Smooth muscle cell (in vitro differentiated cells): ENCODE measurements at regions not wholly inside any gene's neighbourhood (a gene's known extent, or its start where the extent isn't known, plus 50 kb on each side); places are given as distances from the start of the nearest gene placed in this dataset.

Experiments
- DNase-seq: peaks from one replicate; lab custom pipeline; 2025; ENCODE audit not compliant: unreplicated experiment; lab: John Stamatoyannopoulos, UW
- H2AFZ ChIP-seq: fragments of 200-600 bp; sonication (generic); 2 replicates; pipeline ENCODE4 v1.6.0; 2016; ENCODE audit warnings: antibody characterized with exemption, low read depth, mild to moderate bottlenecking
- H3F3A ChIP-seq: fragments of 200-600 bp; sonication (generic); 2 replicates; pipeline ENCODE4 v1.6.0; 2017; ENCODE audit warnings: antibody characterized with exemption, low read depth
- H3K27ac ChIP-seq: fragments of 200-600 bp; sonication (generic); 2 replicates; pipeline ENCODE4 v1.5.1; 2016; ENCODE audit warnings: low read depth, mild to moderate bottlenecking
- H3K27me3 ChIP-seq: fragments of 200-600 bp; sonication (generic); 2 replicates; pipeline ENCODE4 v1.6.1; 2016; ENCODE audit warnings: low read depth, mild to moderate bottlenecking
- H3K36me3 ChIP-seq: fragments of 200-600 bp; sonication (generic); 2 replicates; pipeline ENCODE4 v1.5.1; 2016; ENCODE audit warnings: low read depth
- H3K4me1 ChIP-seq: fragments of 200-600 bp; sonication (generic); 2 replicates; pipeline ENCODE4 v1.5.1; 2016; ENCODE audit warnings: low read depth
- H3K4me2 ChIP-seq: fragments of 200-600 bp; sonication (generic); 2 replicates; pipeline ENCODE4 v1.6.0; 2016; ENCODE audit warnings: mild to moderate bottlenecking
- H3K4me3 ChIP-seq: fragments of 200-600 bp; sonication (generic); 2 replicates; pipeline ENCODE4 v1.5.1; 2016; ENCODE audit warnings: mild to moderate bottlenecking
- H3K79me2 ChIP-seq: fragments of 200-600 bp; sonication (generic); 2 replicates; pipeline ENCODE4 v1.6.0; 2016; ENCODE audit warnings: low read depth, mild to moderate bottlenecking
- H3K9ac ChIP-seq: fragments of 200-600 bp; sonication (generic); 2 replicates; pipeline ENCODE4 v1.6.0; 2016; ENCODE audit warnings: low read depth
- H3K9me3 ChIP-seq: fragments of 200-600 bp; sonication (generic); replicated peaks from 2 replicates; pipeline ENCODE4 v1.5.1; 2016; ENCODE audit warnings: low read depth
- H4K20me1 ChIP-seq: fragments of 200-600 bp; sonication (generic); 2 replicates; pipeline ENCODE4 v1.6.0; 2016; ENCODE audit warnings: low read depth
- CTCF ChIP-seq: fragments of 200-600 bp; sonication (generic); IDR thresholded peaks from 2 replicates; pipeline ENCODE4 v1.5.1; 2017; ENCODE audit warnings: borderline replicate concordance, mild to moderate bottlenecking, antibody characterized with exemption; ENCODE audit not compliant: insufficient read depth, poor library complexity, severe bottlenecking
- WGBS: methylation state at CpG from one replicate; pipeline ENCODE4 v1.1.7; 2016; ENCODE audit warnings: low lambda C conversion rate; 5-methylcytosine and 5-hydroxymethylcytosine counted together

- Histone ChIP-seq H3K4me2 (no peak overlapping the region), H3K9me3 (no peaks in the 10 kb centered on the region), H2AFZ (no peak overlapping the region), H3K27me3 (no peaks in the 10 kb centered on the region), H3K4me3 (no peak overlapping the region), H3K27ac (no peak overlapping the region), H3F3A (no peaks in the 10 kb centered on the region), H3K36me3 (no peaks in the 10 kb centered on the region), H3K79me2 (no peaks in the 10 kb centered on the region), H3K9ac (no peak overlapping the region), H4K20me1 (no peaks in the 10 kb centered on the region), H3K4me1 (no peaks in the 10 kb centered on the region)
- no peak for DNase-seq
- no peak for TF ChIP-seq CTCF
- WGBS, result 54% methylated on average over 5 of the region's 5 CpGs
These were observed 486.1 kb upstream of the COBL start for GRCh38 chr7:51802718-51803117.

- DNase-seq, result no peak
- H3K36me3 ChIP-seq, result no peaks in the 10 kb centered on the region
- 93% methylated on average over 1 of the region's 1 CpG for WGBS
These were observed 480.8 kb upstream of the COBL start for GRCh38 chr7:51797371-51797770.

GRCh38 chr7:51792796-51793195 lies 476.2 kb upstream of the COBL start:
- Histone ChIP-seq H3K79me2 (no peaks in the 10 kb centered on the region), H3K4me1 (no peaks in the 10 kb centered on the region), H3K9ac (no peak overlapping the region), H3K36me3 (no peaks in the 10 kb centered on the region), H2AFZ (no peak overlapping the region), H3K4me3 (no peak overlapping the region), H3K9me3 (no peaks in the 10 kb centered on the region), H3K4me2 (no peak overlapping the region), H4K20me1 (no peaks in the 10 kb centered on the region), H3K27me3 (no peaks in the 10 kb centered on the region), H3K27ac (no peak overlapping the region), H3F3A (no peaks in the 10 kb centered on the region)
- no peak for TF ChIP-seq CTCF
- WGBS, result 100% methylated on average over 1 of the region's 1 CpG
- DNase-seq, result no peak

More at GRCh38 chr7:51797371-51797770, 480.8 kb upstream of the COBL start:
- H2AFZ ChIP-seq, result no peak overlapping the region
- H3F3A ChIP-seq, result no peaks in the 10 kb centered on the region
- H3K4me3 ChIP-seq, result no peak overlapping the region
- no peak overlapping the region for H3K4me2 ChIP-seq
- H3K79me2 ChIP-seq, result no peaks in the 10 kb centered on the region
- H3K27ac ChIP-seq, result no peak overlapping the region
- TF ChIP-seq CTCF, result no peak
- H4K20me1 ChIP-seq, result no peaks in the 10 kb centered on the region
- H3K27me3 ChIP-seq, result no peaks in the 10 kb centered on the region
- H3K9me3 ChIP-seq, result no peaks in the 10 kb centered on the region
- H3K4me1 ChIP-seq, result no peaks in the 10 kb centered on the region
- H3K9ac ChIP-seq, result no peak overlapping the region

- H3F3A ChIP-seq, result no peaks in the 10 kb centered on the region
- H3K79me2 ChIP-seq, result no peaks in the 10 kb centered on the region
- H3K4me2 ChIP-seq, result no peak overlapping the region
- H3K36me3 ChIP-seq, result no peaks in the 10 kb centered on the region
- no peaks in the 10 kb centered on the region for H3K27me3 ChIP-seq
- no peak overlapping the region for H3K27ac ChIP-seq
- H3K9ac ChIP-seq, result no peak overlapping the region
- no peaks in the 10 kb centered on the region for H3K9me3 ChIP-seq
- peak; percentile 42 for TF ChIP-seq CTCF
- DNase-seq, result no peak
- H3K4me1 ChIP-seq, result no peaks in the 10 kb centered on the region
- H4K20me1 ChIP-seq, result no peaks in the 10 kb centered on the region
- no peak overlapping the region for H2AFZ ChIP-seq
- H3K4me3 ChIP-seq, result no peak overlapping the region
These were observed 472.9 kb upstream of the COBL start for GRCh38 chr7:51789489-51789888.
